GM21515 (cell line): ENCODE measurements at regions not wholly inside any gene's neighbourhood (a gene's known extent, or its start where the extent isn't known, plus 50 kb on each side); places are given as distances from the start of the nearest gene placed in this dataset.
"Not testable (repeated sequence)": the region's sequence is repeated elsewhere in the genome, so short reads cannot be mapped to it uniquely, and the experiment has no call there.

Source experiments
- ATAC-seq: cut with Tn5 transposase; IDR thresholded peaks from one replicate; pipeline ENCODE4 v1.9.1; 2021; ENCODE audit not compliant: unreplicated experiment

DNA sequence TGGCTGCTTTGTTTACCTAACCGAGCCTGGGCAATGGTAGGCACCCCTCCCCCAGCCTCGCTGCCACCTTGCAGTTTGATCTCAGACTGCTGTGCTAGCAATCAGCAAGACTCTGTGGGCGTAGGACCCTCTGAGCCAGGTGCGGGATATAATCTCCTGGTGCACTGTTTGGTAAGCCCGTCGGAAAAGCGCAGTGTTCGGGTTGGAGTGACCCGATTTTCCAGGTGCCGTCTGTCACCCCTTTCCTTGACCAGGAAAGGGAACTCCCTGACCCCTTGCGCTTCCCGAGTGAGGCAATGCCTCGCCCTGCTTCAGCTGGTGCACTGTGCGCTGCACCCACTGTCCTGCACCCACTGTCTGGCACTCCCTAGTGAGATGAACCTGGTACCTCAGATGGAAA is 482.2 kb upstream of the SMC2 start:
- not testable (repeated sequence) for ATAC-seq

- ATAC-seq: no peak
Measured at GRCh38 chr9:103615994-103616393, 478.1 kb upstream of the SMC2 start.

DNA sequence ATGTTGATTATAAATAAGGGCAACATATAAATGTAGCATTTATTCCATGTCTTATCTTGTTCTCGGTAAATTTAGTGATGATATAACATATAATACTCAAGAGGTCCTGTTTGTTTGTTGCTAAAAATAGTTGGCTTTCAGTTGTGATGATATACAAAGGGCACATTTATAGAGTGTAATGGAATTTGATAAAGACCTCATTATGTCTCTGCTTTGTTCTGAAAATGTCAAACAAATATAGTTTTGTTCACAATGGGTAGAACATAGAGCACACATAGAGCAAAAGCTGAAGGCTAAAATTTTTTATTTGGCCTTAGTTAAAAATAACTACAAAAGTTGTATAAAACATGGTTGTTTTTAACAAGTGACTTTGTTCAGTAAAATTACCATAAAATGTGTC is 477.1 kb upstream of the SMC2 start:
- no peak for ATAC-seq

- ATAC-seq: no peak
Measured at GRCh38 chr9:103625161-103625804, 468.8 kb upstream of the SMC2 start.

GRCh38 chr9:103627731-103628130 is 466.4 kb upstream of the SMC2 start:
- ATAC-seq: no peak

GRCh38 chr9:103649086-103649485 is 445.0 kb upstream of the SMC2 start:
- ATAC-seq: no peak

DNA sequence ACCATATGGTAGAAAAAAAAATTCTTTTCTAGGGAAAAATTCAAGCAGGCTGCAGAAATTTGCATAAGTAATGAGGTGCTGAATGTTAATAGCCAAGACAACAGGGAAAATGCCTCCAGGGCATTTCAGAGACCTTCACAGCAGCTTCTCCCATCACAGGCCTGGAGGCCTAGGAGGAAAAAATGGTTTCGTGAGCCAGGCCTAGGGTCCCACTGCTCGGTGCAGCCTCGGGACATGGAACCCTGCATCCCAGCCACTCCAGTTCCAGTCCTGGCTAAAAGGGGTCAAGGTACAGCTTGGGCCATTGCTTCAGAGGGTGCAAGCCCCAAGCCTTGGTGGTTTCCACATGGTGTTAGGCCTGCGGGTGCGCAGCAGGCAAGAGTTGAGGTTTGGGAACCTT is 436.0 kb upstream of the SMC2 start:
- ATAC-seq: no peak

DNA sequence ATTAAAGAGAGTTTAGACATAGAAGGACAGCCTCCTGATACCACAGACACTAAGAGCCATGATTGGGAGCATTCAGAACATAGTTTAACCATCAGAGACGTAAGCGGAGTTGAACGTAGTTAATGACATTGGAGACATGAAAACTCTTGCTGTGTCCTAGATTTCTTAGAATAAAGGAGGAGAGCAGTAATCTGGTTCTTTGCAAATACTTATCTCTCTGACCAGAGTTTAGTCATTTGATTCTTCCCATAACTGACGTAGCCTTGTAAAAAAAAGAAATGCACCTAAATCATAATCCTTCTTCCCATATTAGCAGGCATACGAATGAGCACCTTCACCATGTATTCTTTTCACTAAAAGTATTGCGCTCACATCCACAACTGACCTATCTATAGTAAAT is 433.3 kb upstream of the SMC2 start:
- ATAC-seq: no peak

DNA sequence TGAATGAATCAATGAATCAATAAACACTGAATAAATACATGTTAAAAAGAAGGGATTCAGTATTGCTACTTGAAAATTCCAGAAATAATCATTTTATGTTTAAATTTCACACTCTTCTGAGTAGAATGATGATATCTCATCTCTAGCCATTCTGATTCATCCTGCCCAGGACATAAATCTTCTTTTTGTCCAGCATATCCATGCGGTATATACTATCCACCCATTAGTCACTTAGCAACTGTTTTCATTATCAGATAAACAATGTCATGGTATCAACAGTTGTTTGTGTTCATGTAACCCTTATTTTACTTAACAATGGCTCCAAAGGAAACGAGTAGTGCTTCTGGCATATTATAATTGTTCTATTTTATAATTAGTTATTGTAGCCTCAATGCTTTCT is 432.4 kb upstream of the SMC2 start:
- no peak for ATAC-seq

GRCh38 chr9:103669296-103669695 is 424.8 kb upstream of the SMC2 start:
- ATAC-seq: no peak

GRCh38 chr9:103674271-103674670 is 419.8 kb upstream of the SMC2 start:
- ATAC-seq: no peak

DNA sequence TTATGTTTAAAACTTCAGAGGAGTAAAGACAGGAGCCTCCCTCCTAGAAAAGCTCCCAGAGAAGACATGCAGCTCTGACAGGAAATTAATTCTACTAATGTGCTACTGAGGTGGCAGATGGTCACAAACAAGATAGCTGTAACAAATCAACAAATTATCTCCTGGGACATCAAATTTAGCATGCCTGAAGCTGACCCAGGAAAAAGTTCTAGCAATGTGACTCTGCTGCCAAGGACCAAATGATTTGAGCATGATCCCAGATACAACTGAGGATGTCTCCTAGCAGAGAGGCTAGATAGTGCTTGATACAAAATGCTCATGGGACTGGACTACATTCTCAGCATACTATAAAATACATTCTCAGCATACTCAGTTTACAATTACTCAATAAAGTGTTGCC is 413.5 kb upstream of the SMC2 start:
- ATAC-seq: no peak

GRCh38 chr9:103681435-103681834 is 412.7 kb upstream of the SMC2 start:
- ATAC-seq: no peak

DNA sequence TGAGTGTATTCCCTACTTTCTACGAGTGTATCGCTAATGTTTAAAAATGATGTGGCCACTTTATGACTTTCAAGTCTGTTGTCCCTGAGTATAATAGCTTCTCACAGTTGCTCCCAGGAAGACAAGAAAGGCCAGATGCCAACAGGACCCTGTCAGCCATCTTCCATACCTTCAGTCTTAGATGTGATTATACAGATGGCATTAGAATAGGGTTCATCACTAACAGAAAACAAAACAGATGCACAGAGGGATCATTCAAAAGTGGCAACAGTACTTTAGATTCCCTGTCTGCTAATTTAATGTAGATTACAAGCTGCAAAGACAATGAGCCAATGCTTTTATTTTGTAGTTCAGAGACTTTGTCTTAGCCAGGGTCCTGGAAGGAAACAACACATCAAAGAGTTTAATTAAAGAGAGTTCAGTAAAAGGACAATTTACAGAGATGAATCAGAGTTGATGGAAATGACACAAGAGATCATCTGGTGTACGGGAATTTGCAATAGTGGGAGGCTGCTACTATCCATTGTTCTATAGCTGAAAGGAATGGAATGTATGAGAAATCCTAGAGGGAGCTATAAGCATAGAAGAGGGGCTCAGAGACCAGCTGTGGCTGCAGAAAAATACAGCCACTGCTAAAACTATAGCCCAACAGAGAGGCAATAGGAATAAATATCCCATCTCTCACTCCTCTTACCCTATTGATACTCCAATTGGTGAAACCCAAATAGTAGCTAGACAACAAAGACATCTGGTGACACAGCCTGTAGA is 393.7 kb upstream of the SMC2 start:
- ATAC-seq: no peak

GRCh38 chr9:103702572-103702971 is 391.5 kb upstream of the SMC2 start:
- ATAC-seq: no peak

- ATAC-seq: no peak
Measured at GRCh38 chr9:103707181-103707580, 386.9 kb upstream of the SMC2 start.

DNA sequence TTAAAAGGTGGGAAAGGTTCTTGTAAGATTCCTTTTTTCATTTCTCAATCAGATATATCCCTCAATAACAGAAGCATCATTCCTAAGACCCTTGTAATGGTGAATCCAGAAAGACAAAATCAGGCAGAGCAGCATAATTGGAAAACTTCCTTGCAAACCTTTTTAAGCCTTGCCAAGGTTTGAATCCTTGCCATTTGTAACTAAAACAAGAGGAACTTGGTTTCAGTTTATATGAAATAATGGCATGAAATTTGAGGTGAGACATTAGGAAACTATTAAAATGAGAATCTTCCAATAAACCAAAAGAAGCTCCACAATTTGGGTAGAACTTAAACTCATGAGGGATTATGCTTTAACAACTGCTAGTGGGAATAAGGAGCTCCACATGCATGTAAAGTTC is 384.7 kb upstream of the SMC2 start:
- ATAC-seq: no peak

DNA sequence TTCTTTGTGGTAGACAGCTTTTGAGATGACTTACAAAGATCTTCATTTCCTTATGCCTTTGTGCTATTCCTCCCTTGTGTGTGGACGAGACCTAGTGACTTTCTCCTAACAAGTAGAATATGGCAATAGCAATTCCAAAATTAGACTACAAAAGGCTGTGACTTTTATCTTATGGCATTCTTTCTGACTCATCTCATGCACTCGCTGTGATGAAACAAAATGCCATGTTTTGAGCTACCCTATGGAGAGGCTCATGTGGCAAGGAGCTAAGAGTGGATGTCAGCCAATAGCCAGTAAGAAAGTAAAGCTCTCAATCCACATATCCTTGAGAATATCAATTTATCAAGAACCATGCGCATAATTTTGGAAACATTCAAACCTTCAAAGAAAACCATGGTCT is 380.5 kb upstream of the SMC2 start:
- ATAC-seq: no peak

DNA sequence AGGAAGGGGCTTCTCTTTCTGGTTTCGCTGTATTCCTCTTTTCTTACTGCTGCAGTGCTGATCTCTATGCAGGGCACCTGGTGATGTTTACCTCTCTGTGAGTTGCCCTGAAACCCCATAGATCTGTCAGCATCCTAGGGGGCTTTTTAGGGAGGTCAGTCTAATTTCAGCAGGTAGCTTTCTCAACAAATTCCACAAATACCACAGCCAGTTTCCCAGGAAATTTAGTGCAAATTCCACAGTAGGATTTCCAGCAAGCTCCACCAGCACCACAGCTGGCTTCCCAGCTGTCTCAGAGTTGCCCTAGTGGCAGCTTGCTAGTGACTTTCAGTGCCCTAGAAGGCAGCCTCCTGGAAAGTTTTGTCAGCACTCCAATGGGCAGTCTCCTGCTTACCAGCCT is 379.1 kb upstream of the SMC2 start:
- ATAC-seq: no peak

DNA sequence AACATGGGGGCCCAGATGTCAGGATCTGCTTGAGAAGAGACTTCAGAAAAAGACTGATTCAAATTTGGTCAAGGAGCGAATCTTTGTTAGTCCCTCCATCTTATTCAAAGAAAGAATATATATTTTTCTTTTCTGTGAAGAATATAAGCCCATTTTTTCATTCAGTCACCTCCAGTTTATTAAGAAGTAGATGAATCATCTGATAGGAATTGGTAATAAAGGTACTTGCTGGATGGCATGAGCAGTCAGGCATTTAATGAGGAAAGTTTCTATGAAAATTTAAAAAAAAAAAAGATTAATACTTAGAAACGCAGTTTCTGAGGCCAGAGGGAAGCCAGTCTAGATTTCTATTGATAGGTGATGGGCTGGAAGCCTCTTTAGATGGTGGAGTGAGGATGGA is 373.1 kb upstream of the SMC2 start:
- ATAC-seq: no peak

DNA sequence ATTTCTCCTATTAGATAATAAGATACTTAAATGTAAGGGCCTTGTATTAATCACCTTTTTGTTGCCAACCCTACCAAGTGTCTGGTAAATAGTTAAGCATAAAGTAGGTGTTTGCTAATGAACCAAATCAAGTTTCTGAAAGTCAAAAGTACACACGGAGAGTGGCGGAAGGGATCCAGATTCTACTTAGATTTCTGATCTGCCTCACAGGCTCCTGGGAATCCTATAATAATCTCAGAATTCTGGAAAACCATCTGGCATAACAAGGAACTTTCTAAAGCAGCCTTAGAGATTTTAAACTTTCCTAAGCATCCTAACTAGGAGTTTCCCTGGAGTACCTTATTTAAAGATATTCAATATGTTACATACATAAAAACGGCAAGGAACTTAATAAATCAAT is 363.2 kb upstream of the SMC2 start:
- no peak for ATAC-seq

DNA sequence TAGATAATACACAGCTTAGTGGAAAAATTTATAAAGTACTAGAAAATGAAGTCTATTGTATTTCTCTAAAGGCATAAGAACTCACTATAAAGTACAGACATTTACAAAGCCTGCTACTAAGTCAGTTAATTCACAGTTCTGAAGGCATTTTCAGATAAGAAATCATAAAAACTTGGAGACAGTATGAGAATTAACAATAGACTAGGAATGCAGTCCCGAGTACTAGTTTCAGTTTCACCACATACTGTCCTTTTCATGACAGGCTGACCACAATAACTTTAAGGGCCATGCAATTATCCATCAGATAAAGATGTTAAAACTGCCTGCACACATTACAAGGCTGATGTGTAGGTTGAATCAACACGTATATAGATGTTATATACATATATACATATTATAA is 362.6 kb upstream of the SMC2 start:
- ATAC-seq: no peak

DNA sequence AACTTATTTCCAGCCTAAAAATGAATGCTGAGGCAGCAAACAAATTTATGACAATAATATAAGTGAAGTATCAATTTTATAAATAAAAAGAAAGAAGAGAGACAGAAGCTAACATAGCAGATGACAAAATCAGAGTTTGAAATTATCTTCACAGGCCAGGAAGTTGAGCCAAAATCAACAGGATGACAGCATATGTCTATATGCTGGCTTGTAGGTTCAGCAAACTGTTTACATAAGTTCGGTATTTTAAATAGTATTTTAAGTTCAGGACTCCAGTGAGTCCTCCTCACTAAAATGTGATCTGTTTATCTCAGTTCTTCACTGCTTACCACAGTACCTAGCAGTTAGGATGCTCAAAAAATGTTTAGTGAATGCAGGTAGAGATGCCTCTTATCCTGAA is 359.6 kb upstream of the SMC2 start:
- ATAC-seq: no peak
